Adrenal gland (tissue), 9 donors: ENCODE measurements at regions not wholly inside any gene's neighbourhood (a gene's known extent, or its start where the extent isn't known, plus 50 kb on each side); places are given as distances from the start of the nearest gene placed in this dataset.

ENCODE experiments used
- DNase-seq, 7 donors: peaks; one replicate each; pipeline ENCODE4 v3.0.0-alpha.2; 2019 to 2020
- H3K27ac ChIP-seq, 5 donors: fragments of 200-600 bp; sonication (generic) in 4 of 5; 1 replicate in 3 of 5; 2 replicates in 2 of 5; pipeline versions ENCODE4 v1.5.1 to v1.8.0; 2016 to 2020; ENCODE audit warnings: mild to moderate bottlenecking in 1 of 5
- H3K27me3 ChIP-seq: fragments of 200-600 bp; 2 replicates; pipeline ENCODE4 v1.8.0; 2021
- H3K36me3 ChIP-seq, 2 donors: fragments of 200-600 bp; replicated peaks in 1 of 2; 1 replicate in 1 of 2; 2 replicates in 1 of 2; pipeline versions ENCODE4 v1.5.1 to v1.8.0; 2018 to 2022
- H3K4me1 ChIP-seq, 2 donors: fragments of 200-600 bp; replicated peaks in 1 of 2; 1 replicate in 1 of 2; 2 replicates in 1 of 2; pipeline versions ENCODE4 v1.5.1 to v1.8.0; 2018 to 2021
- H3K4me3 ChIP-seq, 4 donors: fragments of 200-600 bp; sonication (generic) in 3 of 4; one replicate each; pipeline ENCODE4 v1.5.1; 2016 to 2018
- H3K9me3 ChIP-seq, 3 donors: fragments of 200-600 bp; sonication (generic) in 1 of 3; replicated peaks in 1 of 3; 1 replicate in 2 of 3; 2 replicates in 1 of 3; pipeline versions ENCODE4 v1.5.1 to v1.8.0; 2016 to 2021
- CTCF ChIP-seq, 6 experiments: fragments of 450-650 bp in 4 of 6; fragments of 200-600 bp in 2 of 6; sonication (generic) in 1 of 6; IDR thresholded peaks; 1 replicate in 5 of 6; 2 replicates in 1 of 6; pipeline versions ENCODE4 v1.5.1 to v1.8.0; 2016 to 2021; ENCODE audit warnings: antibody characterized with exemption in 6 of 6, mild to moderate bottlenecking in 2 of 6, moderate library complexity in 1 of 6
- POLR2A ChIP-seq, 2 donors: fragments of 450-650 bp; IDR thresholded peaks; one replicate each; pipeline ENCODE4 v1.6.1; 2017; ENCODE audit warnings: antibody characterized with exemption in 2 of 2, mild to moderate bottlenecking in 2 of 2, moderate library complexity in 1 of 2
- WGBS, 4 donors: extraction: QIAGEN DNeasy Blood & Tissue Kit in 2 of 4; methylation state at CpG; one replicate each; pipeline versions ENCODE4 v1.1.5 to v1.1.7; 2013 to 2017; 5-methylcytosine and 5-hydroxymethylcytosine counted together
- intact Hi-C, 2 donors: fragments of 100-400 bp; cut with DNase I; formaldehyde crosslinking; loops; one replicate each; pipeline versions ENCODE4 v1.14.1 to v1.15.0; 2022 to 2023
- donor health status: healthy with polysubstance abuse.
- donor health status: Bipolar disorder and iron deficiency.
- donor health status: DM: yes; HTN: yes; CAD: no.
- donor health status: DM: no; HTN: no; CAD: no.
- donor health status: DM: no; HTN: no; CAD: no.

- intact Hi-C loops: no loop called here
- H3K36me3 ChIP-seq: no peaks in the 10 kb centered on the region
- no peak for DNase-seq
- no peaks in the 10 kb centered on the region for H3K4me1 ChIP-seq
- no peak for TF ChIP-seq CTCF (IDR thresholded peaks at IDR 0.05)
- TF ChIP-seq POLR2A (IDR thresholded peaks at IDR 0.05): no peak
- H3K27me3 ChIP-seq: no peaks in the 10 kb centered on the region
- H3K27ac ChIP-seq: no peak overlapping the region
- H3K9me3 ChIP-seq: no peaks in the 10 kb centered on the region
- 37 to 59% (median 41%) methylated on average over 1 of the region's 1 CpG for WGBS, 4 donors
- H3K4me3 ChIP-seq: no peak overlapping the region
These were observed 156.0 kb upstream of the ABI3BP start for GRCh38 chr3:101149251-101149650.

GRCh38 chr3:101148001-101148400 is 154.8 kb upstream of the ABI3BP start:
- H3K9me3 ChIP-seq: no peaks in the 10 kb centered on the region
- 53 to 74% (median 60%) methylated on average over 3 of the region's 3 CpGs for WGBS, 4 donors
- no peaks in the 10 kb centered on the region for H3K36me3 ChIP-seq
- intact Hi-C loops: no loop called here
- H3K4me3 ChIP-seq: no peak overlapping the region
- no peak overlapping the region for H3K27ac ChIP-seq
- no peaks in the 10 kb centered on the region for H3K27me3 ChIP-seq
- no peak for DNase-seq
- TF ChIP-seq POLR2A (IDR thresholded peaks at IDR 0.05): no peak
- no peak for TF ChIP-seq CTCF (IDR thresholded peaks at IDR 0.05)
- H3K4me1 ChIP-seq: no peaks in the 10 kb centered on the region

DNA sequence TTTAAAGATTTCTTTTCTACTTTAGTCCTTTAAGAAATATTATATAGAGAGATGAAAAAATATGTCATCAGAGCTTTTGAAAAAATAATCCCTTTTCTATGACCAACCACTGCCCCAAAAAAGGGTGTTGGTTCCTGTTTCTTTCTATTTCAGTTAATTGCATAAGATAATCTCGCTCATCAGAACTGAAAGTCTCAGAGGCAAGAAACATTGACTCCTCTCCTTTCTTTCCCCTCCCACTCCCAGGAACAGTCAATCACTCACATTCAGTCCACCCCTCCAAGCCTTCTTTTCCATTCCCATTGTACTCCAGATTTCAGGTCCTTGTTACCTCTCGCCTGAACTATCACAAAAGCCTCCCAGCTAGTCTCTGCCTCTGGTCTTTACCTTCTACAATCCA is 153.7 kb upstream of the ABI3BP start:
- intact Hi-C loops: no loop called here
- 63 to 75% (median 72%) methylated on average over 2 of the region's 2 CpGs for WGBS, 4 donors

DNA sequence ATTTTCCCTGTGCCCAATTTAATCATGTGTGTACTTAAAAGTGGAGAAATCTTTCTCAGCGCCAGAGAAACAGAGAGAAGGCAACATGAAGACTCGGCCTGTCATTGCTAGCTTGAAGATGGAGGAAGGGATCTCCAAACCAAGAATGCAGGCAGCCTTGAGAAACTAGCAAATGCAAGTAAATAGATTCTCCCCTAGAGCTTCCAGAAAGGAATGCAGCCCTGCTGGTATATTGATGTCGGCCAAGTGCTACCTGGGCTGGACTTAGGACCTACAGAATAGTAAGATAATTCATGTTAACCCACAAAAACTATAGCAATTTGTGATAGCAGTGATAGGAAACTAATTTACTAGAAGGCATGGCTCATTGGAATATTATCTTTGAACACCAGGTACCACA is 150.9 kb upstream of the ABI3BP start:
- intact Hi-C loops: no loop called here
- TF ChIP-seq CTCF (IDR thresholded peaks at IDR 0.05) (no peak), POLR2A (IDR thresholded peaks at IDR 0.05) (no peak)
- 84 to 93% (median 87%) methylated on average over 3 of the region's 3 CpGs for WGBS, 4 donors

More for the DNA sequence above, 153.7 kb upstream of the ABI3BP start:
- Histone ChIP-seq H3K36me3 (no peaks in the 10 kb centered on the region), H3K4me3 (no peak overlapping the region), H3K27ac (no peak overlapping the region), H3K27me3 (no peaks in the 10 kb centered on the region), H3K9me3 (no peaks in the 10 kb centered on the region), H3K4me1 (no peaks in the 10 kb centered on the region)
- no peak for DNase-seq
- TF ChIP-seq CTCF (IDR thresholded peaks at IDR 0.05): no peak
- TF ChIP-seq POLR2A (IDR thresholded peaks at IDR 0.05): no peak

More for the DNA sequence above, 150.9 kb upstream of the ABI3BP start:
- H3K4me1 ChIP-seq: no peaks in the 10 kb centered on the region
- H3K4me3 ChIP-seq: no peak overlapping the region
- H3K36me3 ChIP-seq: no peaks in the 10 kb centered on the region
- no peaks in the 10 kb centered on the region for H3K27me3 ChIP-seq
- H3K27ac ChIP-seq: no peak overlapping the region
- H3K9me3 ChIP-seq: no peaks in the 10 kb centered on the region
- DNase-seq: no peak
